ENCODE measurements at regions not wholly inside any gene's neighbourhood (a gene's known extent, or its start where the extent isn't known, plus 50 kb on each side); places are given as distances from the start of the nearest gene placed in this dataset.
A peak's percentile ranks its signal among the peaks of the same experiment; 100 is the strongest.

DNA sequence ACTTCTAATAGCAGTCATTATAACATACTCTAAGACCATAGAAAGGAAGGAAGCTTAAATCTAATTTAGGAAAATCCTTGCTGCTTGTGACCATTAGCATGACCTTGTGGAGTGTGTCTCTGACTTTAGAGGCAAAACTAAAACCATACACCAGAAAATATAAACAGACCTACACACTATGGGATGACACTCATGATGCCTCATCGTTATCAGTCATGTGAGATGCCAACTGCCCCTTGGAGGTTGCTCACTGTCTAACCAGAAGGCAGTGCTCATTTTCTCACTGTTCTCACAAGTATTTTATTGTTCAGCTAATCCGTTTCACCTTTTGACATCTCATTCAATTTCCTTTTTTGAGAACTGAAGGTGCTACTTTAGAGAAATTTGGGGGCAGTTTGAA, 376.9 kb downstream of the RND3 start:
- peak; percentile 53 for DNase-seq (ENCODE audit: low read depth)

DNA sequence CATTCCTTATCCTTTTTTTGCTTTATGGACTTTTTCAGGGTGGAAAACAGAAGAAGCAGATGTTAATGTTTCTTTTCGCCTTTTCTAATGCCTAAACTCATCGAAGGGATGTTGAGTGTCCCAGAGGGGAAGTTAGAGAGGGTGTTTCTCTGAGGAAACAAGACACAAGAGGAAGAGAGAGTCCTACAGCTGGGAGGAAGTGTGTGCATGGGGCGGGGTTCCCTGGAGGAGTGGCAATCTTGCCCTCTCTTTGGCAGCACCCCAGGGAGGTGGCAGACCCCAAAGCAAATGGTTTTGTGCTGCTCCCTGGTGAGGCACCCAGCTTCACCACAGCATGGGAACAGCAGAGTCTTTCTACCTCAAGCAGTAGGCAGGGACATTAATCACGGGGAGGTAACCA, 377.6 kb downstream of the RND3 start:
- DNase-seq (ENCODE audit: low read depth), result no peak

- no peak for DNase-seq (ENCODE audit: low read depth)
These were observed 378.4 kb downstream of the RND3 start for GRCh38 chr2:150109028-150109427.

- DNase-seq (ENCODE audit: low read depth), result no peak
These were observed 379.7 kb downstream of the RND3 start for GRCh38 chr2:150107816-150108215.

DNA sequence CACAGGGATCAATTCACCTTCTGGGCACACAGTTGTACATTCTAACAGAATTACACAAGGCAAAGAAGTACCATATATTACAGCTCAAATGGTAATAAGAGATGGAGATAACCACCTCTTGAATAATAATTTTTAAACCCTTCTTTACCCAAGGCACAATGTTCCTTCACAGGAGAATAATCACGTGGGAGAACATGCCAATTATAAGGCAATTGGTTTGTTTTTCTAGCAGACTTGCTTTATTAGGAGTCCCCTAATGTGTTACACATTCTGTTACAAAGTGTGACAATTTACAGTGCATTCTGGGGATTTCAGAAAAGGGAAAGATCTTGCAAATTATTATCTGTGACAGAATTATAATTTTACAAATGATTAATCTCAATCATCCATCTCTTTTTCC, 380.3 kb downstream of the RND3 start:
- DNase-seq (ENCODE audit: low read depth), result no peak

GRCh38 chr2:150101947-150102346, 385.5 kb downstream of the RND3 start:
- no peak for DNase-seq (ENCODE audit: low read depth)

GRCh38 chr2:150100834-150101233, 386.6 kb downstream of the RND3 start:
- no peak for DNase-seq (ENCODE audit: low read depth)

DNA sequence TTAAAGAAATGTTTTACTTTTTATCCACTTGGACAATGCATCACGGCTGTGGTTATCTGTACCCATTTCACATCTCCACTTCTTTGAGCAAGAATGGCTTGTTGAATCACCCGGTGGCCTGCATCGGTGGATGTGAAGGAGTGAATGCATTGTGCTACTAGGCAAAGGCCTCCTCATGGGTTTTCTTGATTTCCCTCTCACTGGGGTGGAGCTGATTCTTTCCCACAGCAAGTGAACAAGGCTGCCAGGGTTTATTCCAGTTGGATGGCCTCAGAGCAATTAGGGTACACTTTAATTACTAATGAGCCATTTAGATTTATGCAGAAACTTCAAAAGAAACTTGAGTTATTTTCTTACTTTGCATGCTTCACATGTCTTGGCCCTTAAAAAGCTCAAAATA, 387.1 kb downstream of the RND3 start:
- no peak for DNase-seq (ENCODE audit: low read depth)

DNA sequence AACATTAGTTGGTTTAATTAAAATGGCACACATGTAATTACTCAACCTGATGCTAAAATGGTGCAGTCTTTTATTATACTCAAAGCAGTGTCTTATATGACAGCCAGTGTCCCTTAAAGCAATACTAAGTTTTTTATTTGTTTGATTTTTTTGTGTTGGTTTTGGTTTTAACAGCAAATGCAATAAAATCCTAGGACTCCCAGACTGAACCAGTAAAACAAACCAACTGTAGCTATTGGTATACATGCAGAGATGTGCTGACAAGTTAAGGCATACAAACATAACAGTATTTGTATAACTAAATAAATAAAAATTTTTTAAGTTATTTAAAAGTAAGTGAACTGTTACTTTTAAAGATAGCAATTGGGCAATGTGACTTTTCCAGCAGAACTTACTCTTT, 387.7 kb downstream of the RND3 start:
- DNase-seq (ENCODE audit: low read depth), result no peak

- DNase-seq (ENCODE audit: low read depth), result no peak
These were observed 389.5 kb downstream of the RND3 start for GRCh38 chr2:150097901-150098531.

- DNase-seq (ENCODE audit: low read depth), result no peak
These were observed 390.1 kb downstream of the RND3 start for GRCh38 chr2:150097402-150097801.

DNA sequence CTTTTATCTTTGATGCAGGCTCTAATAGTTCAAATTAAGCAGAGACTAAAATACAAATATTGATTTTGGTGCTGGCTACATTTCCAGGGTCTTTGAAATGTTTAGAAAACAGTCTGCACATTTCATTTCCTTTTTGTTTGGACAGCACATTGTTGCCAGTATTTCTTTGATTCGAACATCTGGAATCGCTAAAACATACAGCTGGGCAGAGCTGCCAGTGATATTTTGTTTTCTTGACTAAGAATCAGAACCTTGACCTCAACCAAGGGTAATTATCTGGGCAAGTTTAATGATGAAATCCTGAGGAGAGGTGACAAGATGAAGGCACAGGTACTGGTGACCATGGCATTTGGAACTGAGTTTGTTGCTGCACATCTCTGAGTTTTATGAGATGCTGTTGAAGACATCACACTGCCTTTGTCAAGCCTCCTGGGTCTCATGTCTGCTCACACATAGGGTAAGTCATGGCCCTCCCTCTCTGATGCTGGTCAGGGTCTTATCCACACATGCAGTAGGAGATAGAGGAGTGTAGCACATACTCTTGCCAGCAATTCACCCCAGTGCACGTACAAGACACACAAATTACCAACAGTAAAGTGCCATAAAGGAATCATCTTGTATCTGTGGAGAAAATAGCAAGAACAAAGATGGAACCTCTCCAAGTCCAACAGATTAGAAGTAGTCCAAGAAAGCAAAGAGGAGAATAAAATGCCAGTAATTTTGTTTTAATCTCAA, 391.9 kb downstream of the RND3 start:
- DNase-seq (ENCODE audit: low read depth), result no peak

DNA sequence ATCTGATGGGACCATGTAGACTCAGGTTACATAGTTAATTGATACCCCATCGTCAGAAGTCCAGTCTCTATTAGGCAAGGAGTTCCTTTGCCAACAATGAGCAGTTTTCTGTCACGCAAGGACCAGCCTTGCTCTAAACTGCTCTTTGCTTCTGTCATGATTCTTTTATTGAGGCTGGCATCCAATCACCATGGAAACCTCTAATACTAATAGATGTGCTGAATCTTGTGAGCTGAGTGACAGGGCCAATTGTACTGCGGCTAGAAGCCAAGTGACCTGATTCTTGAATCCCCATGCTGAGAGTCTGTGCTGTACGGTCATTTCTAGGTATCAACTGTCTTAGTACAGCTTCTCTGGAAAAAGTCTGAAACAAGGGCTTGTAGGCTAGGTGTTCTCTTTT, 395.6 kb downstream of the RND3 start:
- no peak for DNase-seq (ENCODE audit: low read depth)

DNA sequence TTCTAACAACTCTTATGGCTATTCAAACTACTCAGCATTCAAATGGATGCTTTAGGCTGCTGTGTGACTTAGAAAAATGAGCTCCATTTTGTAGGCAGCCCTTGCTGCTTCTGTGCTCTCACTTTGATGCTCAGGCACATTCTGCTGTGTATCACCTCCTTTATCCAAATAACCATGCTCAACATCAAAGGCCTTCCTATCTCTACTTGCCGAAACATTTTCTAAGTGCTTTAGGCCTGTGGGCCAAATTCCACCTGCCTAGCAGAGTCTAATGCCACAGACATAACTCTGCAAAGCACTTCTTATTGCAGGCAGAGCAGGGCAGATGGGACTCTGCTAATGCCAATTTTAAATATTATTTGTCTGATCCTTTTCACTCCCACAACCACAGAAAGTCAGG, 397.4 kb downstream of the RND3 start:
- no peak for DNase-seq (ENCODE audit: low read depth)

DNA sequence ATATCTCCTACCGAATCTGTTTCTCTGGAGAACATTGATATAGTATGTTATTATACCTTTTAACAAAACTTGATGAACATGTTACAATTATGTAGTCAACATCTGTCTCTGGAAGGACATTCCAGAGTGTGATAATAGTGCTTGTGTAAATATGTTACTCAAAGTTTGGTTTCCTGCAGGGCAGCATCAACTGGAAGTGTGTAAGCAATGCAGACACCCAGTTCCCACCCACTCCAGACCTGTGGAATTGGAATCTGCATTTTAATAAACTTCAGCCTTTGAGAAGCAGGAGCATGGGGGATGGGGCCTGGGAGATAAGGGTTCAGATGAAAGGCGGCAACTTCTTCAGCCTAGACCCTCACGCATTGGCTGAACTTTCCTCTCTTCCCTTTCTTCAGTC, 398.9 kb downstream of the RND3 start:
- peak; percentile 13 for DNase-seq (ENCODE audit: low read depth)

GRCh38 chr2:150085478-150085877, 402.0 kb downstream of the RND3 start:
- no peak for DNase-seq (ENCODE audit: low read depth)

GRCh38 chr2:150081775-150082481, 405.5 kb downstream of the RND3 start:
- DNase-seq (ENCODE audit: low read depth), result no peak

DNA sequence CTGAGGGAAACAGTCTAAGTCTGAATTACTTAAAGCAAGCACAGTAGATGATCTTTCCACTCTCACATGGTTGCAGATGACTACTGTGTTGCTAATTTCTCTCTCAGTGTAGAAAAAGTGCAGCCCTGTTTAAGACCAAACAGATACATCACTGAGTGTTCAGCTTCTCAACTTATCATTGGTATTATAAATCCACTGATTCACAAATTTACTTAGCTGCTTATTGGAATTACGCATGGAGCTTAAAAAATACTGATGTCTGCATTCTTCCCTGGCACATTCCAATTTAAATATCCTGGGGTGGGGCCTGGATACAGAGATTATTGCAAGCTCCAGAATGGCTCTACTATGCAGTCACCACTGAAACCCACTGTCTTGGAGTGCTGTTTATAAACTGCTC, 411.2 kb downstream of the RND3 start:
- peak; percentile 72 for DNase-seq (ENCODE audit: low read depth)

DNA sequence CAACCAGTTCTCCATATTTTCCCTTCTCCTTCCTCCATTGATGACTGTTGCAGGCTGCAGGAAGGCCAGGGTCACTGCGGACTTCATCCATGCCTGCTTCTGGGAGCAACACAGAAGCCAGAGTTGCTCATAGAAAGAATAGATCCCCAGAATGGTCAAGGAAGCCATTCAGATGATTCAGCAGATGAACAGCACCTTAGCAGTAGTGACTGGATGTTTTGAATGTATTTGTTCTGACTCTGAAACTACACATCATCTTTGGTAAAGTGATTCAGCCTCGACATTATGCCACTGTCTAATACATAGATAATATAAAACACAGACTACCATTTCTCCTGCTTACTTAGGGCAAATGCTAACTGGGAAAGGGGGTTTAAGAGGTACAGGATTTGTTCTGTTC, 411.6 kb downstream of the RND3 start:
- DNase-seq (ENCODE audit: low read depth), result peak; percentile 76

DNA sequence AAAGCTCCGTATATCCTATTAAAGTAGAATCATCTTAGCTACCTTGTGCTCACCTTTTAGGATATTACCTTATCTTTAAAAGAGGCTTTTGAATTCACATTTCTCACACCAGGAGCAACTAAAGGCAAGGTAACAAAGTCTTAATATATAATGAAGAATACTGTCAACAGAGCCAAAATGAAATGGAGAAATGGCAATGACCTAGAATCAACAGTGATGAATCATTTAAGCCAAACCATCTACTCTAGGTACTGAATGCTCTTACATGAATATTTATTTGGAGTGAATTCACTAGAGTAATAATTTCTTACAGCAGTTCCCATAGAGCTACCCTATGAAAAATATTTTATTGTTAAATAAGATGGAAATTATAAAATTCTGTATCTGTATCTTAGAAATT, 421.0 kb downstream of the RND3 start:
- no peak for DNase-seq (ENCODE audit: low read depth)

DNA sequence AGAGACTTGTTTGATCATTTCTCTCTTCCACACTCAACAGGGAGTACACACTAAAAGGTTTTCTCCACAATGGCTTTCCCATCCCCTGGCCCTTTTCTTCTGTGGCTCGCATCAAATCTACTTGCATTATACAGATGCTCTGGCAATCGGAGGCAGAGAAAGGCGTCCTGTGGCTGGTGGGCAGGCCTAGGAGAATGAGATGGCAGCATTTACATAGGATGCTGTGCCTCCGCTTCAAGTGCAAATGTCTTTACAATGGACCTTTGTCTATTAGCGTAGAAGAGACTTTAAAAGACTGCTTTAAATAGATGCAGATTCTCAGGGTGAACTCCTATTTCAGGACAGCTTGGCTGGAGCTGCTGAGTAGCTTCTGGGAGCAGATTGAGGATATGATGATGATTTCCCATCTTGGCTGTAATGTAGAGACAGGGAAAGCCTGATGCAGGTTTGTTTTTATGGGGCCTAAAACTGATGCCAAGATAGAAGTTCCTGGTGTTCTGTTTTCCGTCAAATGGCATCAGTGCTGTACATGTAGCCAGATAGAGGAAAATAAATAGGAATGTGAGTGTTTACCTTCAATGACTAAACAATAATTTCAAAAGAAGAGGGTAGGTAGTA, 423.4 kb downstream of the RND3 start:
- no peak for DNase-seq (ENCODE audit: low read depth)

- peak; percentile 75 for DNase-seq (ENCODE audit: low read depth)
These were observed 424.0 kb downstream of the RND3 start for GRCh38 chr2:150063432-150063889.

Measured in HT1080 (cell line).